ENCODE measurements at regions not wholly inside any gene's neighbourhood (a gene's known extent, or its start where the extent isn't known, plus 50 kb on each side); places are given as distances from the start of the nearest gene placed in this dataset.

- no peak for DNase-seq
Measured at GRCh38 chr7:67426654-67427053, 430.0 kb downstream of the TYW1 start.

DNA sequence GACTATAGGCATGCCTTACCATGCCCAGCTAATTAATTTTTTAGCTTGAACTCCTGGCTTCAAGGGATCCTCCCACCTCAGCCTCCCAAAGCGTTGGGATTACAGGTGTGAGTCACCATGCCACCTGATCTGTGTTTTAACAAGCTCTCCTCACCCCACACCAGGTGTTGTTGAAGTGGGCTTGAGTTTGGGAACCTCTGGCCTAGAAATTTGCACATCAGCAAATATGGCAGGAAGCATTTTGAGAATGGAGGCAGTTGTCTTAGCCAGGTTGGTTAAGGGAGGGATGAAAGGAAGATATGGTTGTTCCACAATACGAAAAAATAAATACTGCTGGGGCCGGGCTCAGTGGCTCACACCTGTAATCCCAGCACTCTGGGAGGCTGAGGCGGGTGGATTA is 433.1 kb downstream of the TYW1 start:
- DNase-seq: no peak

GRCh38 chr7:67432536-67433234 is 436.1 kb downstream of the TYW1 start:
- DNase-seq: no peak

GRCh38 chr7:67435894-67436535 is 439.4 kb downstream of the TYW1 start:
- no peak for DNase-seq

- DNase-seq: peak; percentile 9
Measured at GRCh38 chr7:67438198-67438882, 441.7 kb downstream of the TYW1 start.

GRCh38 chr7:67438913-67439505 is 442.4 kb downstream of the TYW1 start:
- no peak for DNase-seq

- no peak for DNase-seq
Measured at GRCh38 chr7:67440321-67440720, 443.7 kb downstream of the TYW1 start.

- no peak for DNase-seq
Measured at GRCh38 chr7:67445728-67446127, 449.1 kb downstream of the TYW1 start.

GRCh38 chr7:67447297-67447696 is 450.7 kb downstream of the TYW1 start:
- DNase-seq: no peak

- DNase-seq: no peak
Measured at GRCh38 chr7:67448271-67448670, 451.6 kb downstream of the TYW1 start.

- DNase-seq: no peak
Measured at GRCh38 chr7:67450171-67450570, 453.5 kb downstream of the TYW1 start.

DNA sequence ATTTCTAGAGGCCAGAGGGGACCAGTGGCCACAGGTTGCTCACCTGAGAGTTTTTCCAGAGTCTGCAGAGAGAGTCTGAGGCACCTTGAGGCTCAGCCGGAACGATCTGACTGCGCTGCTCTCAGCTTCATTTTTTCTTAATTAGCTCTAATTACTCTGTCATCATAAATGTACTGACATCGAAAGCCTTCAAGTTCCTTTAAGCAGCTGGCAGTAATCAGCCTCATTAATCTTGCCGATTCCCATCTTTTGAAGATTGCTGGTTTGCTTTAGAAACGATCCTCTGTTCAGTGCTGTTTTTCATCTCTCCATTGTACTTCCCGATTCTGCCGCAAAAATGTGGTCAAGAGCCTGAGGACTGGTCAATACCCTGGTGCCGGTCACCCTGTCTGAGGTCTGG is 454.7 kb downstream of the TYW1 start:
- DNase-seq: peak; percentile 40

DNA sequence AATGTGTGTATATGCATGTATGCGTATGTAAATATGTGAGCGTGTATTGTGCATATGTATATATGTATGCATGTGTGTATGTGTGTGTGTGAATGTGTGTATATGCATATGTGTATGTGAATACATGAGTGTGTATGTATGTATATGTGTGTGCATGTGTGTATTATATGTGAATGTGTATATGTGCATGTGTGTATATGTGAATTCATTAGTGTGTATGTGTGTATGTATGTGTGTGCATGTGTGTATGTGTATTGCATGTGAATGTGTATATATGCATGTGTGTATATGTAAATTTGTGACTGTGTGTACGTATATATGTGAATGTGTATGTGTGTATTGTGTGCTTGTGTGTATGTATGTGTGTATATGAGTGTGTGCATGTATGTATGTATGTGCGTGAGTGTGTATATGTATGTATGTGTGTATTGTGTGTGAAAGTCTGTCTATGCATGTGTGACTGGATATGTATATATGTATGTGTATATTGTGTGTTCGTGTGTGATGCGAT is 455.9 kb downstream of the TYW1 start:
- no peak for DNase-seq

DNA sequence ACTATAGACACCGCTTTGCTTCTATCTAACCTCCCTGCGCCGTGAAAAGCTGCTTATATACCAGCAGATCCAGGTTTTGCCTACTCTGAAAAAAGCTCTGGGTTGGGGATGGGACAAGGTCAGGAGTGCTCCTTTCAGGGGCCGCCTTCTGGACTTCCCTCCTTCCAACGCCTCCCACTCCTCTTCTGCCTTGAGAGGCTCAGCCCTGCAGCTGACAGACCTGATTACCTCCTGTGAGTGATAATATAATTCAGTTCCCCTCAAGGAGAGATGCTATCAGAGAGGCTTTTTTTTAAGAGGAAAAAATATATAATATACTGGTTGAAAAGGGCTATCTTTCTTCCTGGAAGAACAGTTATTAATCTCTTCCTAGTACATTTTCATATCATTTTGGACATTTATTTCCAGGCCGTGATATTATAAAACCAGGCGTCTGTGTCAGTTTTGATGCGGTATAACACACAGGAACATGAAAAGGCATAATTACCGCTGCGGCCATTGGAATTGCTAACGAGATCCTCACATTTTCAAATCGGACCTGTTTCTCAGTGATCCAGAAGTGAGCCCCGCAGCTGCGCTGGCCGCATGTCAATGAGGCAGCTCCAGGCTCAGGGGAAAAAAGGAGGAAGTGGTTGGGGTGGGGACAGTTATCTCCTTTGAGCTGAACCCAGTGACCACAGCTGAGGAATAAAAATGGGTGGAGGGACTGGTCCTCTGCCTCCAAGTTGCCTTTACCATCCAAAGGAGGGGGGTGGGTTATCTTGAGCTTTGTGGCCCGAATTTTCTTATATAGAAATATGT is 457.1 kb downstream of the TYW1 start:
- DNase-seq: no peak

- no peak for DNase-seq
Measured at GRCh38 chr7:67455508-67455907, 458.9 kb downstream of the TYW1 start.

DNA sequence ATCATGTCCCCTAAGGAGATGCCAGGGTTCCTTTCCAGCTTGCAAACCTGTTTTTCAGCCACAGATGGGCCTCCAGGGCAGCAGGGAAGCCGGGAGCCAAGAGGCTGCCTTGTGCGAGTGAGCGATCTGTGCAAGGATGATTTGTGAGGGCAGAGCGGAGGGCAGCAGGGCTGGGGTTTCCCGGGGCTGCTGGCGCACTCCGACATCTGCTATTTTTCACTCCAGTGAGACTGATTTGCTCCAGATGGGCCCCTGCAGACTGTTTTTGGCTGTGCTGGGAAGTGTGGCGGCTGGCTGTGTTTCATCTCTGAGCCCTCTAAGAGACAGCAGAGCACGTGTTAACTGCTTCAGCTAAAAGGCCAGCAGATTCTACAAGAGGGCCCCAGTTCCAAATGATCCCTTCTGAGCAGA is 466.2 kb downstream of the TYW1 start:
- peak; percentile 42 for DNase-seq

DNA sequence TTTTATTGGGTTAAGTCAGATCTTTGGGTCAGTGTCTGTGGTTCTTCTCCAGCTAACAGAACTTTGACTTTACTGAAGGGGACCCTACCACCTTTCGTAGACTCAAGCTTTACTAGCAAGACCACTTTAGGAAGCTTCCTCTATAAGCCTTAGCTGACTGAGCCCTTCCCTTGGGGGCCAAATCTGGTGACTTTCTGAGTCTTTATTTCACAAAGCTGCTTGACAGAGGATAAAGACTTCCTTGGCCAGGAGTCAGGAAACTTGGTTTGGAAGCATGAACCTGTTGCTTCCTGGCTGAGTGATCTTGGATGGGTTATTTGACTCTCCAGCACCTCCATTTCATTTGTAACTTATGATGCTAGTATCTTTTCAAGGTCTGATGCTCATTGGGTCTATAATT is 466.7 kb downstream of the TYW1 start:
- no peak for DNase-seq

- no peak for DNase-seq
Measured at GRCh38 chr7:67463983-67464382, 467.4 kb downstream of the TYW1 start.

- no peak for DNase-seq
Measured at GRCh38 chr7:67466109-67466508, 469.5 kb downstream of the TYW1 start.

- no peak for DNase-seq
Measured at GRCh38 chr7:67470256-67470751, 473.7 kb downstream of the TYW1 start.

- no peak for DNase-seq
Measured at GRCh38 chr7:67475293-67475692, 478.7 kb downstream of the TYW1 start.

DNA sequence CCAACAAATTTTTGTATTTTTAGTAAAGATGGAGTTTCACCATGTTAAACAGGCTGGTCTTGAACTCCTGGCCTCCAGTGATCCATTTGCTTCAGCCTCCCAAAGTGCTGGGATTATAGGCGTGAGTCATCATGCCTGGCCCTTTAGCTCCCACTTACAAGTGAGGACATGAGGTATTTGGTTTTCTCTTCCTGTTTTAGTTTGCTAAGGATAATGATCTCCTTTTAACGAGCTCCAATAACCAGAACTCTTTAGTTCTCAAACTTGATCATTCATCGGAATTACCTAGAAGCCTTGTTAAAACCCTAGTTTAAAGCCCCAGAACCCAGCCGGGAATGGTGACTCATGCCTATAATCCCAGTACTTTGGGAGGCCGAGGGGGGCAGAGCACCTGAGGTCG is 481.4 kb downstream of the TYW1 start:
- no peak for DNase-seq

All from NCI-H69 (cell line).